Sigmoid colon (tissue), 4 donors: ENCODE measurements at regions not wholly inside any gene's neighbourhood (a gene's known extent, or its start where the extent isn't known, plus 50 kb on each side); places are given as distances from the start of the nearest gene placed in this dataset.

Experiments used
- CTCF ChIP-seq, 4 experiments: fragments of 450-650 bp in 3 of 4; fragments of 200-600 bp in 1 of 4; IDR thresholded peaks; one replicate each; pipeline ENCODE4 v1.5.1; 2016 to 2019; ENCODE audit warnings: antibody characterized with exemption in 4 of 4, mild to moderate bottlenecking in 3 of 4, moderate library complexity in 2 of 4
- EP300 ChIP-seq, 4 donors: sonication (generic); formaldehyde crosslinking; IDR thresholded peaks; one replicate each; pipeline ENCODE4 v1.6.1; 2017; ENCODE audit warnings: antibody characterized with exemption in 4 of 4

DNA sequence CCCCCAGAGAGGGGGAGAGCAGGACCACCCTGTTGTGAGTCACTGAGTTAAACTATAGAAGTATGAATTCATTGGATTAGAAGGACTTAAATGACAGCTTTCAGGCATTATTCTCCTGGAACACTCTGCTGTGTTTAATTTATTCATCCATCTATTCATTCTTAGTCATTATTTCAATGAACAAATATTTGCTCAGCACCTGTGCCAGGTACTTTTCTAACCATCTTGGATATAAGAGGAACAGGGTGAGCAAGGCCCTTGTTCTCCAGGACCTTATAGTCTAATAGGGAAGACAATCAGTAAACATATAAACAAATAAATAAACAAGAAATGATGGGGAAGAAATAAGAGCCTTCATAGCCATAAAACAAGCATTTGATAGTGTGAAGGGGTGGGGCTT is 483.9 kb upstream of the BRINP1 start:
- TF ChIP-seq EP300 (IDR thresholded peaks at IDR 0.05) (no peak), CTCF (IDR thresholded peaks at IDR 0.05) (no peak)
